ENCODE measurements at regions not wholly inside any gene's neighbourhood (a gene's known extent, or its start where the extent isn't known, plus 50 kb on each side); places are given as distances from the start of the nearest gene placed in this dataset.

DNA sequence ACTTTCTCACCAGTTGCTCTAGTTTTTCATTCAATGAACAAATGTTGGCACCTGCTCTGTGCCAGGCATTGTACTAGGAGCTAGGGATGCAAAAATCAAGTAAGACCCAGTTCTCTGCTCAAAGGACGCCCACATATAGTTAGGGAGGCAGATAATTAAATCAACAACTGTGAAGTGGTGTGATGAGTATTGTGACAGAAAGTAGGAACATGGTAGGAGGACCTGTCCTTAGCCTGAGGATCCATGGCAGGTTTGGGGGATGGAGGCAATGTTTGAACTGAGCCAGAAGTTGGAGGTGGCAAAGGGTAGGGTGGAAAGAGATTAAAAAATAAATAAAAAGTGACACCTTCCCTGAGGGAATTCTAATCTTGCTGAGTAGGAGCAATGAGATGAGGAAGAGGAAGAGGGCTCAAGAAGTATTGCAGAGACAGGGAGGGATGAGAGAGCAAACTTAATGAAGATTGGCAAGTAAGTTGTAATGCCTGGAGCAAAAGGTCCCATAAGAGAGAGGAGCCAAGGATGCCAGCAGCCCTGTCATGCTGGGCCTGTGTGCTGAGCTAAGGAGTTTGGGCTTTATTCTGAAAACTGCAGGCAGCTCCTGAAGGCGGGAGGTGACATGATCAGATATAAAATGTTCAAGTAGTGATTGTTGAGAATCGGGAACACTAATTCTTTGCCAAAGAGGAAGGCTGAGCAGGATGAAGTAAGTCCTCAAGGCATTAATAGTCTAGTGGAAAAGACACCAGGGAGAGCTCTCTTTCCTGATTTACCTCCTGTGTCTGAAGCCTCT lies 184.3 kb upstream of the PPP2R3A start:
- DNase-seq (ENCODE audit: low spot score): no peak
- TF ChIP-seq, protein P1, sequence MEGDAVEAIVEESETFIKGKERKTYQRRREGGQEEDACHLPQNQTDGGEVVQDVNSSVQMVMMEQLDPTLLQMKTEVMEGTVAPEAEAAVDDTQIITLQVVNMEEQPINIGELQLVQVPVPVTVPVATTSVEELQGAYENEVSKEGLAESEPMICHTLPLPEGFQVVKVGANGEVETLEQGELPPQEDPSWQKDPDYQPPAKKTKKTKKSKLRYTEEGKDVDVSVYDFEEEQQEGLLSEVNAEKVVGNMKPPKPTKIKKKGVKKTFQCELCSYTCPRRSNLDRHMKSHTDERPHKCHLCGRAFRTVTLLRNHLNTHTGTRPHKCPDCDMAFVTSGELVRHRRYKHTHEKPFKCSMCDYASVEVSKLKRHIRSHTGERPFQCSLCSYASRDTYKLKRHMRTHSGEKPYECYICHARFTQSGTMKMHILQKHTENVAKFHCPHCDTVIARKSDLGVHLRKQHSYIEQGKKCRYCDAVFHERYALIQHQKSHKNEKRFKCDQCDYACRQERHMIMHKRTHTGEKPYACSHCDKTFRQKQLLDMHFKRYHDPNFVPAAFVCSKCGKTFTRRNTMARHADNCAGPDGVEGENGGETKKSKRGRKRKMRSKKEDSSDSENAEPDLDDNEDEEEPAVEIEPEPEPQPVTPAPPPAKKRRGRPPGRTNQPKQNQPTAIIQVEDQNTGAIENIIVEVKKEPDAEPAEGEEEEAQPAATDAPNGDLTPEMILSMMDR (IDR thresholded peaks at IDR 0.05): no peak
- no peak for ATAC-seq (ENCODE audit: low FRiP score)

DNA sequence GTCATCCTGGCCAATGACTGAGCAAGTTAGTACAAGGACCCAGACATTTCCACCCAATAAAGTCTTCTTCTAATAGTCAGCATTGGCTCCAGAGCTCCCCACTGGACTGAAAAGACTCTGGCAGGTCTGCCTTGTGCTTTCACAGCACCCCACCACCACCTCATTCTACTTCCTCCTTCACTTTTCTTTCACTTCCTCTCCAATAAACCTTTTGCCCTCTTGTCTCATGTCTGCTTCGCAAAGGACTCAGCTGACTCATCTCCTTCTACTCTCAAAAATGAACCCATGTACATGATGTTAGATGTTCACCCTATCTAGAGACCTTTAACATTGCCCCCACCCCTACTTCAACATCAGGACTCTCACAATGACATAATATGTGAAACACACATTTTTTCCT lies 181.0 kb upstream of the PPP2R3A start:
- ATAC-seq (ENCODE audit: low FRiP score) (no peak), DNase-seq (ENCODE audit: low spot score) (no peak)
- TF ChIP-seq, protein P1 (IDR thresholded peaks at IDR 0.05): no peak

DNA sequence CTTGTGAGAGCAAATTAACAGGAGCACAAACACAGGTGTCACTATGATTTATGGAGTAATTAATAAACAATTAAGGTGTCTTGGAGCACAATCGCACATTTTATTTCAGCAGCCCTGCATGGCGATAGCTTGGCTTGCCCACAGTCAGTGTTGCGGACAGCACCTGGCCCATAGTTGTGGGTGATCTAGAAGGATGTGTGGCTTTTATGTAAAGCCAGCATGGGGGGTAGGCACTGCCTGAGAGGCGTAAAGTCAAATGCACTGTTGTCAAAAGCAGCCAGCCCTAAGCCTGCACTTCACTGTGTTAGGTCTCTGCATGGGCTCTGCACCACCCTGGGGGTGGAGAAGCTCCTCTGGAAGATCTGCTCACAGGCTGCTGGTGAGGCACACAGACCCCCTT lies 177.4 kb upstream of the PPP2R3A start:
- no peak for ATAC-seq (ENCODE audit: low FRiP score)
- TF ChIP-seq, protein P1 (IDR thresholded peaks at IDR 0.05): no peak
- DNase-seq (ENCODE audit: low spot score): no peak

DNA sequence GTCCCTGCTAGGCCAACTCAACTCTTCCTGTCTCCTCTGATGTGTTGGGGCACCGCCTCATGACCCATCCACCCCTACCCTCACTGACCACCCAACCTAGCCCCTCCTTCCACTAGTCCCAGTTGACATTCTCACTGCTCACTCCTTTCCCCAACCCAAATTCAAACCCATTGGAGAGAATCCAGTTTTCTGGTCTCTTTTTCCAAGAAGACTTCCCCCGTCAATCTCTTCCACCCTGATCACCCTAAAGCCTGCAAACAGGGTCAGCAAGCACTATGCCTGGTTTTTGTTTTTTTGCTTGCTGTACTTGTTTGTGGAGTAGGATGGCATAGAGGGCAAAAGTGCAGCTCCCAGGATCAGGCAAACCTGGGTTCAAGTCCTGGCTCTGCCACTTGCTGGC lies 176.6 kb upstream of the PPP2R3A start:
- TF ChIP-seq, protein P1 (IDR thresholded peaks at IDR 0.05): no peak
- DNase-seq (ENCODE audit: low spot score) (no peak), ATAC-seq (ENCODE audit: low FRiP score) (no peak)

DNA sequence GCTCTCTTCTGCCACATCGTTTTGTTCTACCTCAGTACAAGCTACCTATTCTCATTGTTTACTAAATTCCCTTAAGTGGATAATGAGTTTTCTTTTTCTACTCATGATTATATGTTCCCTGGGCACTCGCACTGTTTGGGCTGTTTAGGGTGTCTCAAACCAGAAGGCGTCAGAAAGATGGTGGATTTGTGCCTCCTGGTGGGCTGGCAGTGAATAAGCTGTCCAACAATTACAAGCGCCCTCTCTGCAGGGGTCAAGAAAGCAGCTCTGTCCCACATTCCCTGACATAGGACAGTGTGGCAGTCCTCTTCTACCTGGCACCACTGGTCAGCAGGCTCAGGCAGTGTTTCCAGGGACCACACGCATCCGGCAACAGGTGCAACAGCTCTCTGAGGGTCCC lies 173.4 kb upstream of the PPP2R3A start:
- ATAC-seq (ENCODE audit: low FRiP score): no peak
- TF ChIP-seq, protein P1 (IDR thresholded peaks at IDR 0.05): no peak
- no peak for DNase-seq (ENCODE audit: low spot score)

DNA sequence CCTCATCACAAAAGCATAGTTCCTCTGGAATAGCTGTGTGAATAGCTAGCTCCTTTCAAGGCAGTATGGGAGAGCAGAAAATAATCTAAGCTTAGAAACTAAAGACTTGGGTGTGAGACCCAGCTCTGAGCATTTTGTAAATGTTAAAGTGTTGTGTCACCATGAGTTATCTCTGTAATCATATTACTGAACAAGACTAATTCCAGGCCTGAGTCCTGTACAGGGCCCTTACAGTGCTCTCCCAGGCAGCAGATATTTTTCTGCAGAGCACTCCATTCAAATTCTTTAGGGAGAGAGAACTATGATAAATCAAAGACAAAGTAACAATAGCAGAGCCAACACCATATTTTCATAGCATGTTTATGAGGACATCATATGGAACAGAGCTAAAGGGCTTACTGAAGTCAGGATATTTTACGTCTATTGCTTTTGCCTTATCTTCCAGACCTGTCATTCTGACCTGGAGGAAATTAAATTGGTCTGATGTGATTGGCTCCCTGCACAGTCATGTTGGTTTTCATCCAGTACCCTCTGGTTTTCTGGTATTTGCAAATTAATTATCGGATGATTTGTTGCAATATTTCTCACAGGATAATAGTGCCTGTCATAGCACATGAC lies 172.6 kb upstream of the PPP2R3A start:
- ATAC-seq (ENCODE audit: low FRiP score) (no peak), DNase-seq (ENCODE audit: low spot score) (no peak)
- TF ChIP-seq, protein P1 (IDR thresholded peaks at IDR 0.05): no peak

DNA sequence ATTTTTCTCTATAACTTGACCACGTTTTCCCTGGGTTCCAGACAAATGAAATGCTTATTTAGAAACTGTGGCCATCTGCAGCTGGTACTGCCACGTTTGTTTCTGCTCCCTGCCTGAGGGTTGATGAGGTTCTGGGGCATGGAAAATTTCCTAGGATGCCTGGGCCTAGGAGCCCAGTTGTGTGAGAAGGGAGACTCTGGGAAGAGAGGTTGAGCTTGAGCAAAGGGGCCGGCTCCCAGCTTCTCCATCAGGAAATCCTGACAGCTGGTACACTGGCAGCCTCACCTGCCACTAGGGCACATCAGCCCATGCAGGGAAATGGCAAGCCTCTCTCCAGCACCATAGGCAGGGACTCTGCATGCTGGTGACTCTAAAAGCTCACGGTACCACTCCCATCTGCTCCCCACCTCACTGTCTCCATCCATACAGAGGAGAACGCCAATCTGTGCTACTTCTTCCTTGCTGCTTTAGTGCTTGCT lies 165.4 kb upstream of the PPP2R3A start:
- DNase-seq (ENCODE audit: low spot score) (no peak), ATAC-seq (ENCODE audit: low FRiP score) (no peak)
- TF ChIP-seq, protein P1 (IDR thresholded peaks at IDR 0.05): no peak

Measured in omental fat pad (tissue), 3 donors.